OCI-LY7 (cell line): ENCODE measurements at regions not wholly inside any gene's neighbourhood (a gene's known extent, or its start where the extent isn't known, plus 50 kb on each side); places are given as distances from the start of the nearest gene placed in this dataset.

Source experiments
- CTCF ChIP-seq: fragments of 200-600 bp; sonication (generic); conservative IDR thresholded peaks from 2 replicates; pipeline ENCODE4 v1.5.1; 2014; ENCODE audit warnings: mild to moderate bottlenecking, antibody characterized with exemption, low read length, moderate library complexity, mixed read lengths
- EZH2phosphoT487 ChIP-seq: fragments of 200-600 bp; sonication (generic); IDR thresholded peaks from 2 replicates; pipeline ENCODE4 v1.6.1; 2018; ENCODE audit warnings: low read depth, borderline replicate concordance, mild to moderate bottlenecking, mixed run types, antibody characterized with exemption, low read length, moderate library complexity, mixed read lengths

- TF ChIP-seq CTCF (no peak), EZH2phosphoT487 (no peak)
These were observed 83.5 kb upstream of the INTU start for GRCh38 chr4:127548990-127549925.
